GM10847 (cell line): ENCODE measurements at regions not wholly inside any gene's neighbourhood (a gene's known extent, or its start where the extent isn't known, plus 50 kb on each side); places are given as distances from the start of the nearest gene placed in this dataset.

Experiments used
- POLR2A ChIP-seq: IDR thresholded peaks from 2 replicates; pipeline ENCODE4 v1.6.1; 2011; ENCODE audit not compliant: insufficient read length; ENCODE audit errors: extremely low read depth

DNA sequence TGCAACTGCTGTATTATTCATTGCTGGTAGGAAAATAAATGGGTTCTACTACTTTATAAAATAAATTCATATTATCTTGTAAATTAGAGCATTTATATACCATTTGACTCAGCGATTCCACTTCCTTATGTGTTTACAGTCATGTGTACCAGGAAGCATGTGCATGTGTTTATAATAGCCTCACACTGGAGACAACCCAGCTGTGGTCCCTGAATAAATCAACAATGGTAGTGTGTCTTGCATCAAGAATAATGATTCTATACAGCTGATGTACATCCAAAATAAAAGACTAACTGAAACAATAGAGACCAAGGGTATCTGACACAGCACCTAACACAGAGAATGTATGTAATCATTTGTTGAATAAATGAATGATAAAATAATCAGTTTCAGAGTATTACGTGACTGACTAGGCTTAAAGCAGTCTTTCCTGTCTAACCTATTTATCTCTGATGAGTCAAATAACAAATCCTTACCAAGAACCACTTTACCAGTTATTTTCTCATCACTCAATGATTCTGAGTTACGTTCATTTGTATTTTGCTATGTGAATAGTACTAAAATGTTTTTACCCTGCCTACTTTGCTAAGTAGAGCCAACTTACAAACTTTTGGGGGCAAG is 216.8 kb downstream of the UBE2E3 start:
- no peak for TF ChIP-seq POLR2A

DNA sequence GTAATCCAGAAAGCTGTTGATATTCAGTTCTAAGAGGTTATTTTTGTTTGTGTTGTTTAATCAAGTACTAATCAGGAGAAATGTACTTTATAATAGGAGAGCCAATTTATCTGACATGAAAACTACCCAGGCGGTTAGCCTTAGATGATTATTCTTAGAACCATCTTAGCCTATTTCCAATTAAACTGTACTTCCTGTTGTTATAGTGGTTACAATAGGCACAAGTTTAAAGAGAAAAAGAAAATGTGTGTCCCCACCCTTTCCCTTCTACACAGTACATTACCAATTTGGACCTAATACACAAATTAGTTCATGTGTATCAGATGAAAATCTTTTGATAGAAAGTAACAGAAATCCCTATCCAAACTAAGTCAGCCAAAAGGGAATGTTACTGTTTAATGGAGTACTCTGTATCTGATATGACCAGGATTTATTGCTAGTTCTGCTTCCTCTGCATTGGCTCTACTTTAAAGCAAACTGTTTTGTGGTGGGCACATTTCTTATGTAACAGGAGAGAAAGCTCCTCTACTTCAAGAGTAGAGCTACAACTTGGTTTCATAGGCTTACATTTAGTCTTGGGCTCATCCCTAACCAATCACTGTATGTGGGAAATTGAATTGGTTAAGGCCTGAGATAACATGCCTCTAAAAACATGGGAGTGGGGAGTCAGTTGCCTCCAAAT is 217.9 kb downstream of the UBE2E3 start:
- no peak for TF ChIP-seq POLR2A

DNA sequence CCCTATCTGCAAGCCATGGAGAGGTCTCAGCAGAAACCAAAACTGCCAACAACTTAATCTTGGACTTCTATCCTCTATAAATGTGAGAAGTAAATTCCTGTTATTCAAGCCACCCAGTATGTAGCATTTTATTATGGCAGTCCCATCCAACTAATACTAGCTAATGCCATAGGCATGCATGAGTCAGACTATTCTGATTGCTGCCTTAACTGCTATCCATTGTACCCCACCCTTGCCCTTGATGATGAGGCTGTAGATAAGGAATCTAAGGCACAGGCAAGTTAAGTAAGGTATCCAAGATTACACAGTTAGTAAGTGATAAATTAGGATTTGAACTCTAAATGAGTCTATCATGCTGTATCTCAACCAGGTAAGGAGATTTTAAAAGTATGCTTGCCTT is 223.0 kb downstream of the UBE2E3 start:
- no peak for TF ChIP-seq POLR2A

DNA sequence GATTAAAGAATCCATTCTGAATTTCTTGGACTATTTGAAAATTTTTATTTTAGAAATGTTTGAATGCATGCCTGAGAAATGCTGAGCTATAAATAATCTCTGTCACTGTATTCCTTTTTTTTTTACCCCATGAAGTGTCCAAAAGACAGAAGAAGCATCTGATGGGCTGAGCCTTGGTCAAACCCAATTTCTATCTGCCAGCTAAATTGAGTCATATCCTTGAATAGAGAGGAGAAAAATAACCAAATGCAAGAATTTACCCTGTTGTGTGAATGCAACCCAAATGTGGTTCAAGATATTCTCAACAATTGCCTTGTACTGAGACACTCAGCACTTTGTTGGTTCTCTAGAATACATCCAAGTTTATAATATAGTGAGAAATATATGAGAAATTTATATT is 223.5 kb downstream of the UBE2E3 start:
- TF ChIP-seq POLR2A: no peak

DNA sequence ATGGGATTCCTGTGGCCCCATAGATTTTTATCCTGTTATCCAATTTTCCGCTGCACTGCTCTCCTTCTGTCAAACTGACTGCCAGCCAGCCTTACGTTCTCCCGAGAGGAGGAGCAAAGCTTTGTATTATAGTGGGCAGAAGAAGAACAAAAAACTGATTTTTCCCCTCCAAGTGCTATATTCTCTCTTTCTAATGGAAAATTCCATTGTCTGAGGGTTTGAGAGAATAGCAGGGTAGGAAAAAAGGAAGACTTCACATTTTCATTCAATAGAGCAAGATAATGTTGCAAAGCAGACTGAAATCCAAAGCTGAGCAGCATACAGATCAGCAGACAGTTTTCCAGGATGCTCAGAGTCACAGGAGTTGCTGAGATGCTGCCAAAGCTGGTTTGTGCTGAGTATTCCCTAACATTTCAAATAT is 238.0 kb downstream of the UBE2E3 start:
- no peak for TF ChIP-seq POLR2A

DNA sequence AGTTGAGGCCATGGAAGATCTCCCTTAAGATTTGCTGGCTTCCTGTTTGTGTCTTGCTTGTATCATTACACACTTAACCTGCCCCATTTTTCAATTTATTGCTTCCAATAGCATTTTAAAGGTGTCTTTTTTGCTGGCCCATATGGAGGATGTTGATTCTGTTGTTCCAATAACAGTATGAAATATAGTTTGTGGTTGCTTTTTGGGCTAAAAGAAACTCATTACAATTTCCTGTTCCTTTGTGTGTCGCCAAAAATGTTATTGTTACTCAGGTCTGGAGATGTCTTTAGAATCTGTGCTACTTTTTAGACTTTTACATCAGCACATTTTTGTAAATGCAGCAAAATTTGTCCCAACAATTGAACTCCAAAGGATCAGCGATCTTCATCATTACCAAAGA is 234.0 kb upstream of the ITGA4 start:
- TF ChIP-seq POLR2A: no peak

DNA sequence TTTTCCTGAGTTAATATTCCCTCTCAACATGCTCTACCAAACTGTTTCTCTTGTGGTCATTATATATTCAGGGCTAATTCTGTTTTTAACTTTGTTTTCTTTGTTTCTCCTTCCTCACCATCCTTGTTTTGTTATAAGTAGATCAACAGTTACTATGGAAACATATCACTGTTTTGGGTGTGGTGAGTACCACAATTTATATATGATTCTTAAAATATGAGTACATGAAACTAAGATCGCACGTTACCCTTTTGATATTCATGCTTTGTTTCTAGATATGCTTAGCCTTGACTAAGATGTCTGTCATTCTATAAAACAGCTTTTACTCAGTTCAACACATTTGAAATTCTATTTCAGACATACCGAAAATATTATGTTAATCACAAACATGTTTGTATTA is 232.3 kb upstream of the ITGA4 start:
- TF ChIP-seq POLR2A: no peak

DNA sequence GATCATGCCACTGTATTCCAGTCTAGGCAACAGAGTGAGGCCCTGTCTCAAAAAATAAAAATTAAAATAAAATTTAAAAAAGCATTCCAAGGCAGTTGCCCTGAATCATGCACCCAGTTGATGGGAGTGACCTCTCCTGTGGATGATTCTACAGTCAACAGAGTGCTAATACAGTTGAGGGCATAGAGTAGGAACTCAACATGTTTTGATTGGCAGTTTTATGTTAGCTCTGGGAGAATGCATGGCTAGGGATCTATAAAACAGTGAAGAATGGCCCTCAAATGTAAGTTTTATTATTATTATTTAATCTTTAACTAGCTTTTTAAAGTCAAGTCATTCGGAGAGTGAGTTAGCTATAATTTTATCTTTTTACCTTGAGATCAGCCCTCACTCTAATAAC is 228.5 kb upstream of the ITGA4 start:
- TF ChIP-seq POLR2A: no peak

DNA sequence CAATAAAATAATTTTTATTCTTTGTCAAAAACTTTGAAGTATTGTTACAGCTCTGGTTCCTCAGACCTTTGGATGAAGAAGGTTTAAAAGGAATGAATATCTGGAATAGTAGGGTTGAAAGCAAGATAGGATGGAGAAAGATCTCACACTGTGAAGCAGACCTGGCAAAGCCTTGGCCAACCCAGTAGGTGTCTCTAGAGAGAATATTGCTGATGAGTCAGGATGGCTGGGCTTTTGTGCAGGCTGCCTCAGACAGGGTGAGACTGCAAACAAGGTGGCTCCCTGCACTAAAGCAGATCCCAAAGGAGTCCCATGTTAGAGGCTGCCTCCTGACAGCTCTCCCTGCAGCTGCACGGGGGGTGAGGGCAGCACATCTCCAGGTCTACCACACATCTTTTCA is 226.0 kb upstream of the ITGA4 start:
- no peak for TF ChIP-seq POLR2A

DNA sequence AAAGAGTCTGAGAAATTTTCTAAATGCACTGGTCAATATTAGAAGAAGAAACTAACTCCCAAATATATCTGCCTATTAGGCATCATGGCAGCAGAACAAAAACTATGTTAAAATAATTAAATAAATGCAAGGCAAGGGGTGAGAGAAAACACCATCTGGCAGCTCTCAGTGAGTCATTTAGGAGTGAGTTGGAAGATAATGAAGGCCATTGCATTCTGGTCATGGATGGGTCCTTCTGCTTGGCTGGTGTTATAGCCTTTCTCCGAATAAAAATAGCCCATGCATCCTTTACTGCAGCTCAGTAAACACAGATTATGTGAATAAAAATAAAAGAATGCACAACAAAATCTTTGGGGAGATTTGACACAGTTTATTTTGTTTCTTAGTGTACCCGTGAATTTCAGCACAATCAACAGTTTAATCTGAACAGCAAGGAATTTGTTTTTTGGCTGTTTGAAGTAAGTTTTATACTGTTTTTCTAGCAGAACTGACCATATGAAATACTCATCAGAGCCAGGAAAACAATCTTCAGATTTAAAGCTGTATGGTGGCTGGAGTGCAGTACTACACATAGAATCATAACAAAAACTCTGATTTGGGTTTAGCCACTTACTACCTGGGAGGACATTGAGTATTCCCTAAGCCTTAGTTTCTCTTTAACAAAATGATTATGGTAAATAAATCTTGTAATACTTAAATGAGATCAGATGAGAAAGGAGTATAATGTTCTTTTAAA is 225.1 kb upstream of the ITGA4 start:
- TF ChIP-seq POLR2A: no peak

DNA sequence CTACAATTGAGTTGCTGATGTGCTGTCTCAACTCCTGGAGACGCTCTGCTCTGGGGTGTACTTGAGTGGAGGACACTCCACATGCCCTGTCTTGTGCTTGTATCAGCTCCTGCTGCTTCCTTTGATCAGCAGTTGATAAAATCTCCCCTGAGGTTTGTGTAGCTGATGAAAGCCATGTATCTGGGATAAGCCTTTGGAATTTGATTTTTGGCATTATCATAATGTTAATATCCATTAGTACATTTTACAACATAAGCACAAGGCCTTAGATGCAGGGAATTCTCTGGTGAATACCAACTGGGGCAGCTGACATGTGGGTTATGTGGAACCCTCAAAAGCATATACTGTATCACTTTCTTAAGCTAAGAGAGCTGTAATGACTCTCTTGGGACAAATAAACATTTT is 222.7 kb upstream of the ITGA4 start:
- no peak for TF ChIP-seq POLR2A

DNA sequence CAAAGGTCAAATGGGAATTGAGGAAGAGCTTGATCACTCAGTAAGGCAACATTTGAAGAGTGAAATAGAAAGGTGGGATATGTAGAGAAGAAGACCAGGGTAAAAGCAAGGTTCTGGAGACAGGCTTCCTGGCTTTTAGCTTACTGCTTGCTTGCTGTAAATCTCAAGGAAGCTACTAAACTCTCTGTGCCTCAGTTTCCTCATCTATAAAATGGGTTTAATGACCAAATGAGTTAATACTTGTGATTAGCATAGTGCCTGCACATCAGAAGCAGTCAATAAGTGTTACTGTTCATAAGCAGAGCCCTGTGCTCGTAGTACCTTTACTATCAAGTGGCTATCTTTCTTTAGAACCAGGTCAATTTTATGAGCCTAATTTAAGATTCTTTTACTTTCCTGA is 222.2 kb upstream of the ITGA4 start:
- TF ChIP-seq POLR2A: no peak

DNA sequence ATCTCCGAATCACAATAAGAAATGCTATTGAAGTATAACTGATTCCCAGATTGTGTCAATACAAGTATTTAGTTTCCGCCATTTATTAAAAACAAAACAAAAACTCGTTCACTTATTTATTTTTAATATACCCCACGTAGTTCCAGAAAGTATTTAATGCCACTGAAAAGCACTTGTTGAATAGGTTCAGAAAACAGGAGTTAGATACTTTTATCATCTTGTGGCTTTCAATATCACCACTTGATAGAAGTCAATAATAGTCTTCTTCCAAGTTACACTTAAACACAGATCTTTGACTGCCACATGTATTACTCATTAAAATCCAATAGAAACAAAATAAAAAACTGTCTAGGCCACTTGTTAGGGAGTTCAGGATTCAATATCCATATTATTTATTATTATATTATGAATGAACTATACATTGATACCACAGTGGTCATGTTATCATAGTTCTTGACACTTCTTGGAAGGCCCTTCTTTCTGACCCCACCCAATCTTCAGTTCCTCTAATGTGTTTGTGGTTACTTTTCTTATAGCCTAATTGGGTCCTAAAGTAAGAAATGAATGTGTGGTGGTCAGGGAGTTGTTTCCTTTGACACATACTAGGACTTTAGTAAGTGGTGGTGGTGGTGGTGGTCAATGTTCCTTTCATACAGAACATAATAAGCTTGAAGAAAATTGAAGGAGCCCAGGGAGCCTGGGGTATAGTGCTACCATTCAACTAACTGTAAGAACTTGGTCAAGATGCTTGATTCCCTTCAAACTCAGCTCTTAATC is 221.3 kb upstream of the ITGA4 start:
- TF ChIP-seq POLR2A: no peak

DNA sequence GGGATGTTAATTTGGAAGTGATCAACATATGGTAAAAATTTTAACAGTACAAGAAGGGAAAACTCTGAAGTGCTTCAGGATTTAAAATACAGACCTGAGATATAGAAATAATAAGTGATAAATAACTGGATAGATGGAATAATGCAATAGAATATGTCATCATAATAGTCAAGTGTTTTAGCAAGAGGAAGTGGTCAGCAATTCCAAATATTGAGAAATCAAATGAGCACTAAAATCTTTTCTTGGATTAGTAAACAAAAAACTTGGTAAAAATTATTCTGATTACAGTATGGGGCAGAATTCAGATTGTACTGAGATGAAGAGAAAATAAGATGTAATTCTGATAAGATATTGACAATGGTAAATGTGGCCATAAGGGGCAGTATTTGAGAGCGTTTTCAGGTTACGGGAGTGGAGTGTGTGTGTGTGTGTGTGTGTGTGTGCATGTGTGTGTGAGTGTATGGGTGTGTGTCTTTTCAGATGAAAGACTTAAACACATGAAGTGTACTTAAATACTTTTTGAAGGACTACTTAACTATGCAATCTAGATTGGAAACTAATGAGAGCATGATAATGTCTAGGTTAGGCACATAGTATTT is 217.9 kb upstream of the ITGA4 start:
- no peak for TF ChIP-seq POLR2A

DNA sequence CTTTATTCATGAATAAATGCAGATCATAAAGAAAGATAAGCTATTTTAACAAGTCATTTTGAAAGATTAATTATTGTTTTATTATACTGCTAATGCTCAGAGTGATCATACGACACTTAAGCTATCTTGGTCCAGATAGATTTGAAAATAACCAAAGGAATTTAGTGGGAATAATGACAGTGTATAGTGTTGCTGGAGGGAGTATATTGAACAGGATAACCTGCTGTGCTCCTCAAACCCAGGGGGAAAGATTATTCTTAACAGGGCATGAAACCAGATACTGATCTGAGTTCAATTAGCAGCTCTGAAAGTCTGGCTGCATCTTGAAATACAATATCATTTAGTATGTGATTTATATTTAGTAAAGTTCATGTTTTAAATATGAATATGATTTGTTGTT is 216.3 kb upstream of the ITGA4 start:
- no peak for TF ChIP-seq POLR2A
